Epidermal melanocyte (primary cell): ENCODE measurements at regions not wholly inside any gene's neighbourhood (a gene's known extent, or its start where the extent isn't known, plus 50 kb on each side); places are given as distances from the start of the nearest gene placed in this dataset.

ENCODE experiments used
- DNase-seq: peaks from one replicate; pipeline ENCODE4 v3.0.0; 2011; ENCODE audit warnings: low spot score; ENCODE audit not compliant: insufficient read length

- DNase-seq: no peak
Observed at GRCh38 chr6:44606504-44606903, 219.0 kb downstream of the CDC5L start.

GRCh38 chr6:44606976-44607375 is 219.5 kb downstream of the CDC5L start:
- no peak for DNase-seq

GRCh38 chr6:44608175-44608574 is 220.7 kb downstream of the CDC5L start:
- no peak for DNase-seq

- no peak for DNase-seq
Observed at GRCh38 chr6:44609051-44609612, 221.6 kb downstream of the CDC5L start.

- no peak for DNase-seq
Observed at GRCh38 chr6:44614396-44614795, 226.9 kb downstream of the CDC5L start.

- DNase-seq: no peak
Observed at GRCh38 chr6:44615621-44616020, 228.1 kb downstream of the CDC5L start.

- no peak for DNase-seq
Observed at GRCh38 chr6:44617416-44617815, 229.9 kb downstream of the CDC5L start.

- no peak for DNase-seq
Observed at GRCh38 chr6:44618371-44618770, 230.9 kb downstream of the CDC5L start.

- DNase-seq: no peak
Observed at GRCh38 chr6:44620922-44621321, 233.4 kb downstream of the CDC5L start.

GRCh38 chr6:44621846-44622245 is 234.3 kb downstream of the CDC5L start:
- no peak for DNase-seq

- DNase-seq: no peak
Observed at GRCh38 chr6:44622555-44622954, 235.0 kb downstream of the CDC5L start.

GRCh38 chr6:44622956-44623355 is 235.4 kb downstream of the CDC5L start:
- no peak for DNase-seq

GRCh38 chr6:44624226-44624625 is 236.7 kb downstream of the CDC5L start:
- DNase-seq: no peak

GRCh38 chr6:44624936-44625573 is 237.5 kb downstream of the CDC5L start:
- no peak for DNase-seq

GRCh38 chr6:44625996-44626395 is 238.5 kb downstream of the CDC5L start:
- DNase-seq: no peak

- DNase-seq: no peak
Observed at GRCh38 chr6:44626616-44627015, 239.1 kb downstream of the CDC5L start.

- no peak for DNase-seq
Observed at GRCh38 chr6:44627091-44627882, 239.8 kb downstream of the CDC5L start.

- no peak for DNase-seq
Observed at GRCh38 chr6:44627883-44628271, 240.4 kb downstream of the CDC5L start.

- DNase-seq: no peak
Observed at GRCh38 chr6:44628347-44628746, 240.8 kb downstream of the CDC5L start.

GRCh38 chr6:44629636-44630035 is 242.1 kb downstream of the CDC5L start:
- no peak for DNase-seq

- peak; percentile 76 for DNase-seq
Observed at GRCh38 chr6:44630125-44631028, 242.9 kb downstream of the CDC5L start.

- no peak for DNase-seq
Observed at GRCh38 chr6:44631968-44632367, 244.5 kb downstream of the CDC5L start.
